Neural progenitor cell (in vitro differentiated cells): ENCODE measurements at regions not wholly inside any gene's neighbourhood (a gene's known extent, or its start where the extent isn't known, plus 50 kb on each side); places are given as distances from the start of the nearest gene placed in this dataset.

Source experiments
- DNase-seq: peaks from one replicate; pipeline ENCODE4 v3.0.0-alpha.2; 2016; ENCODE audit warnings: low spot score
- H2AFZ ChIP-seq: fragments of 200-600 bp; sonication (generic); replicated peaks from 2 replicates; pipeline ENCODE4 v1.6.1; 2016; ENCODE audit warnings: antibody characterized with exemption
- H3F3A ChIP-seq: fragments of 200-600 bp; sonication (generic); 2 replicates; pipeline ENCODE4 v1.6.1; 2016; ENCODE audit warnings: antibody characterized with exemption, low read depth
- H3K27ac ChIP-seq: fragments of 200-600 bp; sonication (generic); 2 replicates; pipeline ENCODE4 v1.5.1; 2016; ENCODE audit warnings: mild to moderate bottlenecking
- H3K27me3 ChIP-seq: fragments of 200-600 bp; sonication (generic); 2 replicates; pipeline ENCODE4 v1.6.1; 2016; ENCODE audit warnings: mild to moderate bottlenecking, moderate library complexity
- H3K36me3 ChIP-seq: fragments of 200-600 bp; sonication (generic); 2 replicates; pipeline ENCODE4 v1.5.1; 2016
- H3K4me1 ChIP-seq: fragments of 200-600 bp; sonication (generic); 2 replicates; pipeline ENCODE4 v1.6.1; 2016; ENCODE audit warnings: mixed run types
- H3K4me2 ChIP-seq: fragments of 200-600 bp; sonication (generic); 2 replicates; pipeline ENCODE4 v1.6.1; 2016
- H3K4me3 ChIP-seq: fragments of 200-600 bp; sonication (generic); 2 replicates; pipeline ENCODE4 v1.5.1; 2016
- H3K79me2 ChIP-seq: fragments of 200-600 bp; sonication (generic); 2 replicates; pipeline ENCODE4 v1.6.1; 2016; ENCODE audit warnings: low read depth
- H3K9ac ChIP-seq: fragments of 200-600 bp; sonication (generic); 2 replicates; pipeline ENCODE4 v1.6.1; 2016
- H3K9me3 ChIP-seq: fragments of 200-600 bp; sonication (generic); 2 replicates; pipeline ENCODE4 v1.5.1; 2016; ENCODE audit warnings: low read depth
- H4K20me1 ChIP-seq: fragments of 200-600 bp; sonication (generic); 2 replicates; pipeline ENCODE4 v1.6.1; 2016; ENCODE audit warnings: low read depth
- H3K27ac Mint-ChIP-seq: 3 replicates; pipeline ENCODE4 v1.8.0; 2021; ENCODE audit warnings: mixed read lengths
- H3K27me3 Mint-ChIP-seq: 2 replicates; pipeline ENCODE4 v1.8.0; 2022; ENCODE audit warnings: low read depth, mild to moderate bottlenecking, inconsistent platforms, moderate library complexity, mixed read lengths; ENCODE audit not compliant: insufficient read depth
- H3K36me3 Mint-ChIP-seq: 3 replicates; pipeline ENCODE4 v1.8.0; 2021; ENCODE audit warnings: mixed read lengths
- H3K4me1 Mint-ChIP-seq: 3 replicates; pipeline ENCODE4 v1.8.0; 2021; ENCODE audit warnings: mixed read lengths
- H3K4me3 Mint-ChIP-seq: 3 replicates; pipeline ENCODE4 v1.8.0; 2021; ENCODE audit warnings: mild to moderate bottlenecking, moderate library complexity, mixed read lengths
- H3K9me3 Mint-ChIP-seq: 3 replicates; pipeline ENCODE4 v1.8.0; 2020; ENCODE audit warnings: mixed read lengths
- EZH2 ChIP-seq: fragments of 200-600 bp; sonication (generic); IDR thresholded peaks from 2 replicates; pipeline ENCODE4 v1.6.1; 2017; ENCODE audit warnings: antibody characterized with exemption, mild to moderate bottlenecking, moderate library complexity
- EZH2phosphoT487 ChIP-seq: fragments of 200-600 bp; sonication (generic); IDR thresholded peaks from 2 replicates; pipeline ENCODE4 v1.6.1; 2017; ENCODE audit warnings: antibody characterized with exemption
- TF ChIP-seq, protein P1 (sequence below): fragments of 200-600 bp; sonication (generic); IDR thresholded peaks from 2 replicates; pipeline ENCODE4 v1.5.1; 2017; ENCODE audit warnings: antibody characterized with exemption, mild to moderate bottlenecking

DNA sequence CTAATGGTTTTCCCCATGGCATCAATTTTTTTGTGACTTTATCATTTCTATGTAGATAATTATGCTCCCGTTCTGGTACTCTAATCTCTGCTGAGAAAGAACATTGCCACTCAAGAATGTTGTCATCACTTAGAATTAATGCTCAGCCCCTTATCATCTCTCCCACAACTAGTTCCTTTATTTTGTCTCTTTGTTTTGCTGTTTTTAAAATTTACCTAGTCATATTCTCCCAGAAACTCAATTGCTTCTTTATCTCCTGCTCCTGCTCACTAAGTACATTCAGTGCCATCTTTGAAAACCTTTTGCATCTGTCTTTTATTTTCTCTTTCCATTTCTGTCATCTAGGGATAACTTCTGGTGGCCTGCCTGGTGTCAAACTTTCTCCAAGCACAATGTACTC lies 324.9 kb upstream of the MTPN start:
- TF ChIP-seq EZH2phosphoT487 (no peak), EZH2 (no peak)
- TF ChIP-seq, protein P1, sequence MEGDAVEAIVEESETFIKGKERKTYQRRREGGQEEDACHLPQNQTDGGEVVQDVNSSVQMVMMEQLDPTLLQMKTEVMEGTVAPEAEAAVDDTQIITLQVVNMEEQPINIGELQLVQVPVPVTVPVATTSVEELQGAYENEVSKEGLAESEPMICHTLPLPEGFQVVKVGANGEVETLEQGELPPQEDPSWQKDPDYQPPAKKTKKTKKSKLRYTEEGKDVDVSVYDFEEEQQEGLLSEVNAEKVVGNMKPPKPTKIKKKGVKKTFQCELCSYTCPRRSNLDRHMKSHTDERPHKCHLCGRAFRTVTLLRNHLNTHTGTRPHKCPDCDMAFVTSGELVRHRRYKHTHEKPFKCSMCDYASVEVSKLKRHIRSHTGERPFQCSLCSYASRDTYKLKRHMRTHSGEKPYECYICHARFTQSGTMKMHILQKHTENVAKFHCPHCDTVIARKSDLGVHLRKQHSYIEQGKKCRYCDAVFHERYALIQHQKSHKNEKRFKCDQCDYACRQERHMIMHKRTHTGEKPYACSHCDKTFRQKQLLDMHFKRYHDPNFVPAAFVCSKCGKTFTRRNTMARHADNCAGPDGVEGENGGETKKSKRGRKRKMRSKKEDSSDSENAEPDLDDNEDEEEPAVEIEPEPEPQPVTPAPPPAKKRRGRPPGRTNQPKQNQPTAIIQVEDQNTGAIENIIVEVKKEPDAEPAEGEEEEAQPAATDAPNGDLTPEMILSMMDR, result no peak

DNA sequence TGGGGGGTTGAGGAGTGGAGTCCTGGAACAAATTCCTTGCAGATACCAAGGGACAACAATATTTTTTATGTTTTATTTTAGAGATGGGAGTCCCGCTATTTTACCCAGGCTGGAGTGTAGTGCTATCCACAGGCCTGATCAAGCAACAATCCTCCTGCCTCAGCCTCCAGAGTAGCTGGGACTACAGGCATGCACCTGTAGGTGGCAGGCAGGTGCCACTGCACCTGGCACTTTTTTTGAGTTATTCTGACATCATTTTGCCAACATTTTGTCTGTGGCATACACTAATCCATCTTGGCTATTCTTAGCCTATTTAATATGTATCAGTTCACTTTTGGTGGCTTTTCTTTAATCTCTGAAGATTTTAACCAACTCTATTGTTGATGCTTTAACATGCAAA lies 317.8 kb upstream of the MTPN start:
- H3K4me1 Mint-ChIP-seq, result no peaks in the 10 kb centered on the region
- no peaks in the 10 kb centered on the region for H3K36me3 Mint-ChIP-seq
- H4K20me1 ChIP-seq, result no peaks in the 10 kb centered on the region
- no peak overlapping the region for H3K27ac Mint-ChIP-seq
- TF ChIP-seq EZH2phosphoT487, result no peak
- TF ChIP-seq, protein P1, result peak; percentile 19
- no peak overlapping the region for H2AFZ ChIP-seq
- H3K4me3 ChIP-seq, result no peak overlapping the region
- H3K36me3 ChIP-seq, result no peaks in the 10 kb centered on the region
- H3K9ac ChIP-seq, result no peak overlapping the region
- DNase-seq, result no peak
- no peaks in the 10 kb centered on the region for H3K4me1 ChIP-seq
- H3K9me3 Mint-ChIP-seq, result no peaks in the 10 kb centered on the region
- H3K27me3 ChIP-seq, result no peaks in the 10 kb centered on the region
- H3K27ac ChIP-seq, result no peak overlapping the region
- H3K4me3 Mint-ChIP-seq, result no peak overlapping the region
- H3K4me2 ChIP-seq, result no peak overlapping the region
- H3K27me3 Mint-ChIP-seq, result no peaks in the 10 kb centered on the region
- H3F3A ChIP-seq, result no peaks in the 10 kb centered on the region
- H3K9me3 ChIP-seq, result no peaks in the 10 kb centered on the region
- H3K79me2 ChIP-seq, result no peaks in the 10 kb centered on the region

More for the DNA sequence above, 324.9 kb upstream of the MTPN start:
- no peaks in the 10 kb centered on the region for H3K36me3 Mint-ChIP-seq
- Histone ChIP-seq H3F3A (no peaks in the 10 kb centered on the region), H3K9ac (no peak overlapping the region), H4K20me1 (no peaks in the 10 kb centered on the region), H3K79me2 (no peaks in the 10 kb centered on the region), H3K27ac (no peak overlapping the region), H3K4me3 (no peak overlapping the region), H3K9me3 (no peaks in the 10 kb centered on the region), H2AFZ (no peak overlapping the region), H3K4me1 (no peaks in the 10 kb centered on the region), H3K4me2 (no peak overlapping the region), H3K27me3 (no peaks in the 10 kb centered on the region), H3K36me3 (no peaks in the 10 kb centered on the region)
- H3K4me3 Mint-ChIP-seq, result no peak overlapping the region
- no peak overlapping the region for H3K27ac Mint-ChIP-seq
- H3K4me1 Mint-ChIP-seq, result no peaks in the 10 kb centered on the region
- no peaks in the 10 kb centered on the region for H3K9me3 Mint-ChIP-seq
- no peaks in the 10 kb centered on the region for H3K27me3 Mint-ChIP-seq
- DNase-seq, result no peak

DNA sequence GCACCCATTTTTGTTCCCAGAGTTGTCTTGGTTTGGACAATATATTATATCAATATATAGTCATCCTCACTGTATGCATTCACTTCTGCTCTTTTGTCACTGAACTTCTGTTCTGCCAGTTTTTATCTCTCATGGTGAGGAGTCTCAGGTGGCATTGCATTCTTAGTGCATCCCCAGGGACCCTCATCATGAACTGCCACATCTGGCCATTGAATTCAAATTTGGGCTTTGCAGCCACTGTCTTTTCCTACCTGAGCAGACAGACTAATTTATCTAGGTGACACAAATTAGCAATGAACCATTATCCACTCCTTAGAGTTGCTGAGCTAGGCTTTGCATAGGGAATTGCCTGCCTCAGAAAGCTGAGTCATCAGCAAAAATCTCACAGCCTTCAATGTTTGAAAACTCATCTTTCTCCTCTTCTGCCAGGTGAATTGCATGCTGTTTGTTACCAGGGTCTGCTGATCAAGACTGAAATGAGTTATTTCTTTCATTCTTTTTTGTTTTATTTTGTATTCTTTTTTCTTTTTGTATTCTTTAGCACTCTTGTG lies 316.8 kb upstream of the MTPN start:
- H3K27ac Mint-ChIP-seq, result no peak overlapping the region
- H3K9ac ChIP-seq, result no peak overlapping the region
- H3K27me3 ChIP-seq, result no peaks in the 10 kb centered on the region
- no peaks in the 10 kb centered on the region for H3K36me3 ChIP-seq
- no peaks in the 10 kb centered on the region for H3F3A ChIP-seq
- H3K79me2 ChIP-seq, result no peaks in the 10 kb centered on the region
- H3K9me3 ChIP-seq, result no peaks in the 10 kb centered on the region
- H3K4me1 Mint-ChIP-seq, result no peaks in the 10 kb centered on the region
- no peak overlapping the region for H3K4me3 Mint-ChIP-seq
- TF ChIP-seq EZH2 (no peak), EZH2phosphoT487 (no peak)
- TF ChIP-seq, protein P1, result no peak
- H2AFZ ChIP-seq, result no peak overlapping the region
- no peak overlapping the region for H3K4me2 ChIP-seq
- DNase-seq, result no peak
- H4K20me1 ChIP-seq, result no peaks in the 10 kb centered on the region
- no peaks in the 10 kb centered on the region for H3K9me3 Mint-ChIP-seq
- no peaks in the 10 kb centered on the region for H3K36me3 Mint-ChIP-seq
- no peaks in the 10 kb centered on the region for H3K4me1 ChIP-seq
- H3K4me3 ChIP-seq, result no peak overlapping the region
- no peak overlapping the region for H3K27ac ChIP-seq
- no peaks in the 10 kb centered on the region for H3K27me3 Mint-ChIP-seq
